IMR-90 (cell line): ENCODE measurements at regions not wholly inside any gene's neighbourhood (a gene's known extent, or its start where the extent isn't known, plus 50 kb on each side); places are given as distances from the start of the nearest gene placed in this dataset.

Source experiments
- ATAC-seq: fragments of 200-7000 bp; cut with Tn5 transposase; 2 replicates; pipeline ENCODE4 v1.9.1; 2020; ENCODE audit warnings: low read depth, mild to moderate bottlenecking, moderate library complexity
- BruUV-seq: library from RNA; stranded (reverse); fragments of 400-500 nt; replicated peaks from 2 replicates; lab custom pipeline; 2021; lab: Mats Ljungman, UMichigan
- CTCF ChIA-PET: fragments of 300-600 bp; formaldehyde crosslinking; extraction: SDS; loops from one replicate; lab custom pipeline; 2021; ENCODE audit warnings: antibody characterized with exemption; lab: Yijun Ruan, JAX
- POLR2A ChIA-PET: fragments of 300-600 bp; sonication (Branson Sonifier 250); formaldehyde crosslinking; loops from one replicate; lab custom pipeline; 2022; ENCODE audit warnings: antibody characterized with exemption; ENCODE audit not compliant: unreplicated experiment; lab: Charles Lee
- DNase-seq: peaks from one replicate; pipeline ENCODE4 v3.0.0; 2013
- H2AFZ ChIP-seq: replicated peaks from 2 replicates; pipeline ENCODE3; 2013; ENCODE audit warnings: low read length, mild to moderate bottlenecking; ENCODE audit not compliant: poor library complexity
- H2AK5ac ChIP-seq: 2 replicates; pipeline ENCODE4 v1.6.1; 2013; ENCODE audit warnings: low read depth, low read length, inconsistent platforms
- H2AK9ac ChIP-seq: replicated peaks from 2 replicates; pipeline ENCODE3; 2013; ENCODE audit warnings: mild to moderate bottlenecking, low read depth, low read length, moderate library complexity; ENCODE audit not compliant: poor library complexity
- H2BK120ac ChIP-seq: 2 replicates; pipeline ENCODE4 v1.6.1; 2013; ENCODE audit warnings: low read depth, low read length, inconsistent platforms
- H2BK15ac ChIP-seq: 3 replicates; pipeline ENCODE4 v1.6.1; 2013; ENCODE audit warnings: low read depth, low read length, inconsistent platforms
- H2BK20ac ChIP-seq: 2 replicates; pipeline ENCODE4 v1.6.1; 2013; ENCODE audit warnings: low read depth, mild to moderate bottlenecking, inconsistent platforms, low read length, moderate library complexity
- H2BK5ac ChIP-seq: 2 replicates; pipeline ENCODE4 v1.6.1; 2013; ENCODE audit warnings: mild to moderate bottlenecking, low read depth, low read length, inconsistent platforms; ENCODE audit not compliant: poor library complexity, severe bottlenecking
- H3K14ac ChIP-seq: replicated peaks from 2 replicates; pipeline ENCODE4 v1.6.1; 2013; ENCODE audit warnings: low read depth, low read length, inconsistent platforms
- H3K18ac ChIP-seq: 2 replicates; pipeline ENCODE4 v1.6.1; 2013; ENCODE audit warnings: low read depth, low read length, control low read depth
- H3K23ac ChIP-seq: 2 replicates; pipeline ENCODE4 v1.6.1; 2013; ENCODE audit warnings: low read depth, low read length, inconsistent platforms
- H3K27ac ChIP-seq: 2 replicates; pipeline ENCODE4 v1.5.1; 2013; ENCODE audit warnings: mild to moderate bottlenecking, control low read depth, low read length; ENCODE audit not compliant: insufficient read depth
- H3K27me3 ChIP-seq: 2 replicates; pipeline ENCODE4 v1.6.1; 2013; ENCODE audit warnings: low read length; ENCODE audit not compliant: control insufficient read depth, insufficient read depth
- H3K36me3 ChIP-seq: 2 replicates; pipeline ENCODE4 v1.6.1; 2013; ENCODE audit warnings: low read length, mixed read lengths; ENCODE audit not compliant: control insufficient read depth, insufficient read depth
- H3K4ac ChIP-seq: 2 replicates; pipeline ENCODE4 v1.6.1; 2013; ENCODE audit warnings: low read depth, low read length, inconsistent platforms
- H3K4me1 ChIP-seq: 2 replicates; pipeline ENCODE4 v1.6.1; 2013; ENCODE audit warnings: low read length, mixed read lengths; ENCODE audit not compliant: control insufficient read depth, insufficient read depth
- H3K4me2 ChIP-seq: 2 replicates; pipeline ENCODE4 v1.6.1; 2013; ENCODE audit warnings: low read depth, mild to moderate bottlenecking, control low read depth, low read length, moderate library complexity
- H3K4me3 ChIP-seq: 2 replicates; pipeline ENCODE4 v1.5.1; 2013; ENCODE audit warnings: low read depth, mild to moderate bottlenecking, control low read depth, low read length, moderate library complexity; ENCODE audit not compliant: insufficient read depth
- H3K56ac ChIP-seq: 2 replicates; pipeline ENCODE4 v1.6.1; 2013; ENCODE audit warnings: low read length, inconsistent platforms; ENCODE audit not compliant: insufficient read depth; ENCODE audit errors: extremely low read depth
- H3K79me1 ChIP-seq, 2 experiments: 2 replicates each; pipeline ENCODE4 v1.6.1; 2013; ENCODE audit warnings: low read length in 2 of 2, inconsistent platforms in 1 of 2, low read depth in 1 of 2
- H3K9ac ChIP-seq: 2 replicates; pipeline ENCODE4 v1.6.1; 2013; ENCODE audit warnings: low read depth, low read length, control low read depth
- H3K9me1 ChIP-seq: 2 replicates; pipeline ENCODE4 v1.6.1; 2013; ENCODE audit warnings: low read length, inconsistent platforms; ENCODE audit not compliant: insufficient read depth
- H3K9me3 ChIP-seq: 2 replicates; pipeline ENCODE4 v1.6.1; 2013; ENCODE audit warnings: low read length; ENCODE audit not compliant: control insufficient read depth, insufficient read depth
- H4K20me1 ChIP-seq: 2 replicates; pipeline ENCODE4 v1.6.1; 2013; ENCODE audit warnings: low read length, inconsistent platforms; ENCODE audit not compliant: insufficient read depth
- H4K5ac ChIP-seq: 2 replicates; pipeline ENCODE4 v1.6.1; 2013; ENCODE audit warnings: mild to moderate bottlenecking, low read depth, low read length, control low read depth
- H4K8ac ChIP-seq, 2 experiments: 2 replicates each; pipeline ENCODE4 v1.6.1; 2013; ENCODE audit warnings: low read depth in 2 of 2, low read length in 2 of 2, control low read depth in 1 of 2, inconsistent platforms in 1 of 2
- H4K91ac ChIP-seq: 2 replicates; pipeline ENCODE4 v1.6.1; 2013; ENCODE audit warnings: low read depth, low read length, inconsistent platforms; ENCODE audit not compliant: insufficient read depth
- BHLHE40 ChIP-seq: fragments of 150-350 bp; IDR thresholded peaks from 2 replicates; pipeline ENCODE4 v1.6.1; 2016; ENCODE audit warnings: mild to moderate bottlenecking, low read depth, low read length
- CEBPB ChIP-seq: IDR thresholded peaks from 2 replicates; pipeline ENCODE4 v1.6.1; 2012; ENCODE audit warnings: low read depth, low read length, improper control_type of control experiment
- CTCF ChIP-seq: conservative IDR thresholded peaks from 2 replicates; pipeline ENCODE4 v1.5.1; 2012; ENCODE audit warnings: mild to moderate bottlenecking, low read depth, low read length, improper control_type of control experiment
- ELK1 ChIP-seq: fragments of 150-350 bp; IDR thresholded peaks from 2 replicates; pipeline ENCODE4 v1.6.1; 2016; ENCODE audit warnings: low read depth, mild to moderate bottlenecking, low read length, moderate library complexity, borderline replicate concordance
- FOS ChIP-seq: fragments of 150-350 bp; IDR thresholded peaks from 2 replicates; pipeline ENCODE4 v1.6.1; 2016; ENCODE audit warnings: low read depth, low read length
- MAZ ChIP-seq: IDR thresholded peaks from 2 replicates; pipeline ENCODE4 v1.6.1; 2012; ENCODE audit warnings: low read depth, mild to moderate bottlenecking, low read length, improper control_type of control experiment, moderate library complexity, borderline replicate concordance
- MXI1 ChIP-seq: IDR thresholded peaks from 2 replicates; pipeline ENCODE4 v1.6.1; 2012; ENCODE audit warnings: low read depth, mild to moderate bottlenecking, low read length, moderate library complexity, borderline replicate concordance
- NFE2L2 ChIP-seq: fragments of 150-350 bp; IDR thresholded peaks from 2 replicates; pipeline ENCODE4 v1.6.1; 2016; ENCODE audit warnings: low read depth, mild to moderate bottlenecking, low read length
- POLR2A ChIP-seq: IDR thresholded peaks from 2 replicates; pipeline ENCODE4 v1.6.1; 2012; ENCODE audit warnings: mild to moderate bottlenecking, low read depth, low read length
- RAD21 ChIP-seq: IDR thresholded peaks from 2 replicates; pipeline ENCODE4 v1.6.1; 2012; ENCODE audit warnings: low read length, improper control_type of control experiment
- RCOR1 ChIP-seq: IDR thresholded peaks from 2 replicates; pipeline ENCODE4 v1.6.1; 2012; ENCODE audit warnings: mild to moderate bottlenecking, low read length, improper control_type of control experiment; ENCODE audit not compliant: insufficient replicate concordance
- RFX5 ChIP-seq: IDR thresholded peaks from 2 replicates; pipeline ENCODE4 v1.8.0; 2012; ENCODE audit warnings: low read depth, mild to moderate bottlenecking, low read length, moderate library complexity
- SMC3 ChIP-seq: fragments of 150-350 bp; IDR thresholded peaks from 2 replicates; pipeline ENCODE4 v1.6.1; 2016; ENCODE audit warnings: low read depth, mild to moderate bottlenecking, antibody characterized with exemption, low read length, moderate library complexity
- USF2 ChIP-seq: fragments of 150-350 bp; IDR thresholded peaks from 2 replicates; pipeline ENCODE4 v1.6.1; 2017; ENCODE audit warnings: mild to moderate bottlenecking, antibody characterized with exemption, low read length, low read depth
- WGBS, 2 experiments: methylation state at CpG; one replicate each; pipeline versions ENCODE4 v1.1.5 to v1.1.7; 2013; ENCODE audit warnings: missing lambda C conversion rate in 2 of 2; ENCODE audit not compliant: insufficient read length in 1 of 2; ENCODE audit errors: extremely low coverage in 2 of 2; 5-methylcytosine and 5-hydroxymethylcytosine counted together
- dilution Hi-C: fragments of 300-500 bp; cut with HindIII; formaldehyde crosslinking; loops from one replicate; pipeline ENCODE4 v1.14.3; 2018; ENCODE audit warnings: low sequenced_read_pairs; ENCODE audit not compliant: unreplicated experiment
- in situ Hi-C: fragments of 300-500 bp; cut with MboI; formaldehyde crosslinking; loops from 3 replicates; pipeline ENCODE4 v1.14.3; 2019; ENCODE audit warnings: low sequenced_read_pairs, inconsistent platforms, mixed read lengths
- intact Hi-C: fragments of 100-400 bp; cut with micrococcal nuclease; formaldehyde crosslinking; loops from 2 replicates; pipeline ENCODE4 v1.10.0; 2022

- no peak overlapping the region for H2BK120ac ChIP-seq
- no peak overlapping the region for H4K8ac ChIP-seq
- POLR2A ChIA-PET: no interaction called here
- no peaks in the 10 kb centered on the region for H3K27me3 ChIP-seq
- no peak overlapping the region for H2AFZ ChIP-seq
- WGBS, 2 experiments: no CpG with 5 or more reads among the region's 2 CpGs
- H3K4ac ChIP-seq: no peak overlapping the region
- H2AK5ac ChIP-seq: no peak overlapping the region
- H4K5ac ChIP-seq: no peak overlapping the region
- no peak for DNase-seq
- no peak overlapping the region for H4K91ac ChIP-seq
- H2AK9ac ChIP-seq: no peak overlapping the region
- no peak overlapping the region for H3K56ac ChIP-seq
- no peaks in the 10 kb centered on the region for H4K20me1 ChIP-seq
- H3K27ac ChIP-seq: no peak overlapping the region
- H3K14ac ChIP-seq: no peak overlapping the region
- H3K79me1 ChIP-seq: no peaks in the 10 kb centered on the region
- H2BK15ac ChIP-seq: no peak overlapping the region
- no peaks in the 10 kb centered on the region; the same call in 1 of the 2 replicates for H3K9me3 ChIP-seq
- no peaks in the 10 kb centered on the region for H3K4me1 ChIP-seq
- H3K4me2 ChIP-seq: no peak overlapping the region
- no peak overlapping the region for H3K4me3 ChIP-seq
- H3K18ac ChIP-seq: no peak overlapping the region
- no peak overlapping the region for H2BK5ac ChIP-seq
- intact Hi-C loops: no loop called here
- no TSS peak for BruUV-seq
- H3K9ac ChIP-seq: no peak overlapping the region
- dilution Hi-C loops: no loop called here
- no peak for TF ChIP-seq ELK1
- TF ChIP-seq FOS: no peak
- TF ChIP-seq CTCF: no peak
- TF ChIP-seq USF2: no peak
- TF ChIP-seq NFE2L2: no peak
- TF ChIP-seq MXI1: no peak
- no peak for TF ChIP-seq POLR2A
- TF ChIP-seq RCOR1: no peak
- TF ChIP-seq RFX5: no peak
- no peak for TF ChIP-seq SMC3
- TF ChIP-seq BHLHE40: no peak
- TF ChIP-seq CEBPB: no peak
- TF ChIP-seq RAD21: no peak
- no peak for TF ChIP-seq MAZ
- ATAC-seq: no peak
- no peak overlapping the region for H3K23ac ChIP-seq
- H2BK20ac ChIP-seq: no peak overlapping the region
- CTCF ChIA-PET: interaction anchor here (0.7 to 1.1 kb wide), 4 partner anchors 20 to 202 kb away, joined by 3 to 5 read pairs (median 4); no protein-coding TSS in a partner anchor
- H3K9me1 ChIP-seq: no peaks in the 10 kb centered on the region
- in situ Hi-C loops: no loop called here
- no peaks in the 10 kb centered on the region for H3K36me3 ChIP-seq
These were observed 78.3 kb downstream of the OTUD1 start for GRCh38 chr10:23517155-23517554.
